B cell (primary cell): ENCODE measurements at regions not wholly inside any gene's neighbourhood (a gene's known extent, or its start where the extent isn't known, plus 50 kb on each side); places are given as distances from the start of the nearest gene placed in this dataset.

ENCODE experiments used
- ATAC-seq: fragments of 200-7000 bp; cut with Tn5 transposase; one replicate; pipeline ENCODE4 v1.10.0; 2021; ENCODE audit warnings: low read depth, mild to moderate bottlenecking, moderate number of reproducible peaks, moderate library complexity
- CTCF ChIA-PET: fragments of 350-600 bp; sonication (Branson Sonifier 250); formaldehyde crosslinking; loops from one replicate; lab custom pipeline; 2021; ENCODE audit warnings: antibody characterized with exemption, inconsistent platforms; lab: Charles Lee
- POLR2A ChIA-PET: fragments of 350-600 bp; sonication (Branson Sonifier 250); formaldehyde crosslinking; loops from one replicate; lab custom pipeline; 2021; ENCODE audit warnings: antibody characterized with exemption; lab: Charles Lee
- DNase-seq: peaks from one replicate; pipeline ENCODE4 v3.0.0; 2013
- H2AFZ ChIP-seq: 2 replicates; pipeline ENCODE4 v1.6.1; 2012; ENCODE audit warnings: mild to moderate bottlenecking, low read depth, low read length; ENCODE audit not compliant: insufficient read depth, poor library complexity, severe bottlenecking
- H3K27ac ChIP-seq, 2 donors: 1 replicate in 1 of 2; 2 replicates in 1 of 2; pipeline ENCODE4 v1.5.1; 2012 to 2013; ENCODE audit warnings: low read length in 2 of 2, mild to moderate bottlenecking in 2 of 2, moderate library complexity in 1 of 2
- H3K27me3 ChIP-seq, 4 experiments: fragments of 200-600 bp in 1 of 4; sonication (generic) in 1 of 4; replicated peaks in 1 of 4; 1 replicate in 2 of 4; 2 replicates in 2 of 4; pipeline versions ENCODE4 v1.6.1 to v1.7.0; 2013 to 2016; ENCODE audit warnings: low read length in 3 of 4, mild to moderate bottlenecking in 2 of 4, mixed read lengths in 1 of 4, moderate library complexity in 1 of 4; ENCODE audit not compliant: insufficient read depth in 4 of 4, control insufficient read depth in 3 of 4; ENCODE audit errors: control extremely low read depth in 1 of 4
- H3K36me3 ChIP-seq, 2 experiments: replicated peaks in 1 of 2; 1 replicate in 1 of 2; 2 replicates in 1 of 2; pipeline versions ENCODE4 v1.6.1 to v1.7.1; 2013; ENCODE audit warnings: low read length in 1 of 2; ENCODE audit not compliant: insufficient read depth in 2 of 2, control insufficient read depth in 1 of 2; ENCODE audit errors: control extremely low read depth in 1 of 2, extremely low read depth in 1 of 2
- H3K4me1 ChIP-seq, 2 donors: fragments of 200-600 bp in 1 of 2; sonication (generic) in 1 of 2; 1 replicate in 1 of 2; 2 replicates in 1 of 2; pipeline versions ENCODE4 v1.5.1 to v1.6.1; 2013 to 2017; ENCODE audit warnings: low read length in 2 of 2; ENCODE audit not compliant: control insufficient read depth in 2 of 2, insufficient read depth in 2 of 2
- H3K4me2 ChIP-seq: replicated peaks from 2 replicates; pipeline ENCODE3; 2012; ENCODE audit warnings: mild to moderate bottlenecking, low read depth, low read length; ENCODE audit not compliant: poor library complexity, severe bottlenecking
- H3K4me3 ChIP-seq, 5 experiments: fragments of 200-600 bp in 1 of 5; sonication (generic) in 1 of 5; 1 replicate in 3 of 5; 2 replicates in 2 of 5; pipeline versions ENCODE4 v1.5.1 to v1.7.0; 2011 to 2016; ENCODE audit warnings: low read length in 4 of 5, mild to moderate bottlenecking in 4 of 5, low read depth in 2 of 5, control low read depth in 1 of 5, moderate library complexity in 1 of 5; ENCODE audit not compliant: insufficient read depth in 1 of 5; ENCODE audit errors: control extremely low read depth in 1 of 5, extremely low read depth in 1 of 5
- H3K79me2 ChIP-seq: fragments of 200-600 bp; sonication (generic); one replicate; pipeline ENCODE4 v1.6.0; 2016; ENCODE audit warnings: low read length; ENCODE audit not compliant: control insufficient read depth, insufficient read depth
- H3K9ac ChIP-seq: fragments of 200-600 bp; sonication (generic); 2 replicates; pipeline ENCODE4 v1.6.1; 2017; ENCODE audit warnings: mild to moderate bottlenecking, low read length, moderate library complexity
- H3K9me3 ChIP-seq, 3 donors: one replicate each; pipeline versions ENCODE4 v1.6.1 to v1.7.1; 2013; ENCODE audit warnings: low read length in 2 of 3; ENCODE audit not compliant: control insufficient read depth in 2 of 3, insufficient read depth in 1 of 3; ENCODE audit errors: control extremely low read depth in 1 of 3
- H4K20me1 ChIP-seq: 2 replicates; pipeline ENCODE4 v1.6.0; 2012; ENCODE audit warnings: mild to moderate bottlenecking, low read length; ENCODE audit not compliant: insufficient read depth, control insufficient read depth, poor library complexity, severe bottlenecking
- H3K27ac Mint-ChIP-seq: one replicate; pipeline ENCODE4 v1.8.0; 2021; ENCODE audit warnings: mixed read lengths
- H3K27me3 Mint-ChIP-seq: one replicate; pipeline ENCODE4 v1.8.0; 2021; ENCODE audit warnings: mixed read lengths
- H3K4me1 Mint-ChIP-seq: one replicate; pipeline ENCODE4 v1.8.0; 2021; ENCODE audit warnings: mixed read lengths
- H3K4me3 Mint-ChIP-seq: one replicate; pipeline ENCODE4 v1.8.0; 2021; ENCODE audit warnings: mixed read lengths
- H3K9me3 Mint-ChIP-seq: one replicate; pipeline ENCODE4 v1.8.0; 2022; ENCODE audit warnings: mixed read lengths; ENCODE audit not compliant: insufficient read depth
- CTCF ChIP-seq: fragments of 200-600 bp; IDR thresholded peaks from one replicate; pipeline ENCODE4 v1.8.0; 2022; ENCODE audit warnings: antibody characterized with exemption, mild to moderate bottlenecking
- EZH2 ChIP-seq: IDR thresholded peaks from 2 replicates; pipeline ENCODE4 v1.6.1; 2012; ENCODE audit warnings: borderline replicate concordance, low read depth, mild to moderate bottlenecking, moderate library complexity, low read length; ENCODE audit not compliant: insufficient read depth, poor library complexity, severe bottlenecking
- WGBS: methylation state at CpG from one replicate; pipeline ENCODE4 v1.1.5; 2013; ENCODE audit warnings: missing lambda C conversion rate; ENCODE audit not compliant: insufficient coverage; 5-methylcytosine and 5-hydroxymethylcytosine counted together
- intact Hi-C: fragments of 100-400 bp; cut with micrococcal nuclease; formaldehyde crosslinking; loops from one replicate; pipeline ENCODE4 v1.10.0; 2022

GRCh38 chr3:72434296-72434695 lies 413.9 kb downstream of the SHQ1 start:
- H3K27ac ChIP-seq = no peak overlapping the region
- no peak overlapping the region for H2AFZ ChIP-seq
- peaks cover 81% of the 10 kb centered on the region for H4K20me1 ChIP-seq
- peaks cover 18 to 35% of the 10 kb centered on the region in 2 donors for H3K4me1 ChIP-seq
- no peak for ATAC-seq
- H3K4me3 ChIP-seq = no peak overlapping the region
- Mint-ChIP-seq H3K27ac (no peak overlapping the region), H3K27me3 (no peaks in the 10 kb centered on the region), H3K4me1 (peaks cover 60% of the 10 kb centered on the region), H3K4me3 (no peak overlapping the region), H3K9me3 (no peaks in the 10 kb centered on the region)
- no peaks in the 10 kb centered on the region for H3K27me3 ChIP-seq
- peaks cover 0 to 14% of the 10 kb centered on the region in 2 experiments for H3K36me3 ChIP-seq
- POLR2A ChIA-PET = no interaction called here
- H3K9ac ChIP-seq = no peak overlapping the region
- peaks cover 97% of the 10 kb centered on the region for H3K79me2 ChIP-seq
- intact Hi-C loops = no loop called here
- CTCF ChIA-PET = no interaction called here
- no peaks in the 10 kb centered on the region for H3K9me3 ChIP-seq
- H3K4me2 ChIP-seq = no peak overlapping the region
- WGBS = no CpG with 5 or more reads among the region's 1 CpG
- TF ChIP-seq EZH2 (no peak), CTCF (no peak)
- DNase-seq = no peak

GRCh38 chr3:72432246-72432645 lies 416.0 kb downstream of the SHQ1 start:
- Histone ChIP-seq H3K27me3 (no peaks in the 10 kb centered on the region), H3K4me3 (no peak overlapping the region), H4K20me1 (peaks cover 81% of the 10 kb centered on the region), H3K9me3 (no peaks in the 10 kb centered on the region), H3K79me2 (peaks cover 97% of the 10 kb centered on the region), H3K9ac (no peak overlapping the region), H2AFZ (no peak overlapping the region), H3K4me1 (peaks cover 10 to 34% of the 10 kb centered on the region in 2 donors), H3K4me2 (no peak overlapping the region), H3K36me3 (peaks cover 0 to 6% of the 10 kb centered on the region in 2 experiments), H3K27ac (no peak overlapping the region)
- ATAC-seq = no peak
- TF ChIP-seq CTCF = no peak
- no peak for TF ChIP-seq EZH2
- H3K4me3 Mint-ChIP-seq = no peak overlapping the region
- 93% methylated on average over 2 of the region's 7 CpGs for WGBS
- ChIA-PET CTCF (no interaction called here), POLR2A (no interaction called here)
- no peaks in the 10 kb centered on the region for H3K27me3 Mint-ChIP-seq
- intact Hi-C loops = no loop called here
- no peak overlapping the region for H3K27ac Mint-ChIP-seq
- H3K4me1 Mint-ChIP-seq = peaks cover 59% of the 10 kb centered on the region
- no peaks in the 10 kb centered on the region for H3K9me3 Mint-ChIP-seq
- no peak for DNase-seq
